K562 (cell line): ENCODE measurements at regions not wholly inside any gene's neighbourhood (a gene's known extent, or its start where the extent isn't known, plus 50 kb on each side); places are given as distances from the start of the nearest gene placed in this dataset.
A peak's percentile ranks its signal among the peaks of the same experiment; 100 is the strongest.

Experiments
- ATAC-seq: fragments of 200-7000 bp; cut with Tn5 transposase; 3 replicates; pipeline ENCODE4 v1.9.1; 2020; ENCODE audit warnings: moderate library complexity
- BruUV-seq: library from RNA; stranded (reverse); fragments of 400-500 nt; replicated peaks from 2 replicates; lab custom pipeline; 2021; lab: Mats Ljungman, UMichigan
- CTCF ChIA-PET: fragments of 300-600 bp; formaldehyde crosslinking; extraction: SDS; loops from one replicate; lab custom pipeline; 2021; ENCODE audit warnings: low intra/inter-chr PET ratio; lab: Yijun Ruan, JAX
- POLR2A ChIA-PET: fragments of 300-600, 350-650 bp; sonication (Branson Sonifier 250); formaldehyde crosslinking; extraction: SDS; loops from one replicate; lab custom pipeline; 2021; ENCODE audit warnings: antibody characterized with exemption, inconsistent platforms; lab: Yijun Ruan, JAX
- DNase-seq, 4 experiments: peaks; one replicate each; pipeline versions ENCODE4 v3.0.0 to v3.0.0-alpha.2; 2011 to 2018; ENCODE audit warnings: low spot score in 3 of 4, mixed read lengths in 3 of 4; ENCODE audit errors: extremely low read depth in 1 of 4
- FAIRE-seq: peaks from 2 replicates; lab custom pipeline; 2011; peaks lifted over from hg19 to GRCh38; lab: Jason Lieb, UNC
- H2AFZ ChIP-seq: 2 replicates; pipeline ENCODE4 v1.6.0; 2011; ENCODE audit warnings: low read depth, low read length, control low read depth, inconsistent platforms
- H3K27ac ChIP-seq: fragments of 200-600 bp; 3 replicates; pipeline ENCODE4 v1.8.0; 2011; ENCODE audit warnings: low read depth, mild to moderate bottlenecking, control low read depth, inconsistent platforms, low read length, moderate library complexity, mixed read lengths; ENCODE audit errors: extremely low read depth
- H3K27me3 ChIP-seq, 2 experiments: fragments of 300-600 bp in 1 of 2; 2 replicates in 1 of 2; 3 replicates in 1 of 2; pipeline versions ENCODE4 v1.6.0 to v1.8.0; 2011; ENCODE audit warnings: inconsistent platforms in 2 of 2, low read length in 2 of 2, mild to moderate bottlenecking in 1 of 2, mixed read lengths in 1 of 2, moderate library complexity in 1 of 2; ENCODE audit not compliant: control insufficient read depth in 2 of 2, insufficient read depth in 2 of 2
- H3K36me3 ChIP-seq: fragments of 300-600 bp; 3 replicates; pipeline ENCODE4 v1.8.0; 2011; ENCODE audit warnings: mild to moderate bottlenecking, low read length, inconsistent platforms; ENCODE audit not compliant: control insufficient read depth, insufficient read depth
- H3K4me1 ChIP-seq, 2 experiments: fragments of 200-600 bp in 1 of 2; replicated peaks in 1 of 2; 2 replicates in 1 of 2; 3 replicates in 1 of 2; pipeline versions ENCODE4 v1.5.1 to v1.8.0; 2011; ENCODE audit warnings: inconsistent platforms in 2 of 2, low read length in 2 of 2, mild to moderate bottlenecking in 1 of 2, mixed read lengths in 1 of 2, moderate library complexity in 1 of 2; ENCODE audit not compliant: control insufficient read depth in 2 of 2, insufficient read depth in 2 of 2
- H3K4me2 ChIP-seq: 2 replicates; pipeline ENCODE4 v1.6.1; 2011; ENCODE audit warnings: low read length, control low read depth, inconsistent platforms, mixed read lengths; ENCODE audit not compliant: insufficient read depth
- H3K4me3 ChIP-seq: fragments of 200-600 bp; sonication (generic), shearing (Covaris generic); 2 replicates; pipeline ENCODE4 v1.5.1; 2016; ENCODE audit warnings: control low read depth, inconsistent platforms
- H3K79me2 ChIP-seq: fragments of 200-600 bp; 3 replicates; pipeline ENCODE4 v1.8.0; 2011; ENCODE audit warnings: low read length, inconsistent platforms; ENCODE audit not compliant: control insufficient read depth, insufficient read depth
- H3K9ac ChIP-seq, 2 experiments: 2 replicates each; pipeline versions ENCODE4 v1.6.0 to v1.6.1; 2011; ENCODE audit warnings: low read depth in 2 of 2, low read length in 2 of 2, control low read depth in 1 of 2, inconsistent platforms in 1 of 2, mild to moderate bottlenecking in 1 of 2, mixed read lengths in 1 of 2; ENCODE audit not compliant: insufficient read depth in 1 of 2
- H3K9me1 ChIP-seq: one replicate; pipeline ENCODE4 v1.6.0; 2011; ENCODE audit warnings: inconsistent platforms, mild to moderate bottlenecking, low read length, moderate library complexity; ENCODE audit not compliant: control insufficient read depth, insufficient read depth
- H3K9me3 ChIP-seq: replicated peaks from 2 replicates; pipeline ENCODE4 v1.5.1; 2011; ENCODE audit warnings: low read depth, low read length, inconsistent platforms; ENCODE audit not compliant: control insufficient read depth, insufficient read depth
- H4K20me1 ChIP-seq: replicated peaks from 2 replicates; pipeline ENCODE4 v1.6.1; 2011; ENCODE audit warnings: low read length, inconsistent platforms, mixed read lengths; ENCODE audit not compliant: control insufficient read depth, insufficient read depth
- CTBP1 ChIP-seq: fragments of 450-650 bp; IDR thresholded peaks from 2 replicates; pipeline ENCODE4 v1.6.1; 2016; ENCODE audit warnings: borderline replicate concordance
- MEIS2 ChIP-seq: fragments of 450-650 bp; IDR thresholded peaks from 2 replicates; pipeline ENCODE4 v1.6.1; 2014; ENCODE audit warnings: mild to moderate bottlenecking; ENCODE audit not compliant: partially characterized antibody
- PBX2 ChIP-seq, 2 experiments: IDR thresholded peaks in 1 of 2; conservative IDR thresholded peaks in 1 of 2; 2 replicates each; pipeline ENCODE4 v1.6.1; 2016; ENCODE audit warnings: low read depth in 2 of 2, mild to moderate bottlenecking in 1 of 2, missing compliant biosample characterization in 1 of 2, missing genetic modification characterization in 1 of 2, moderate library complexity in 1 of 2
- WGBS: fragments of 100-300 bp; shearing (Covaris generic); methylation state at CpG from one replicate; pipeline ENCODE4 v1.1.6; 2016; ENCODE audit warnings: low coverage, mixed read lengths; ENCODE audit not compliant: insufficient coverage; ENCODE audit errors: missing lambda C conversion rate; 5-methylcytosine and 5-hydroxymethylcytosine counted together
- in situ Hi-C: fragments of 300-500 bp; cut with MboI; formaldehyde crosslinking; loops from 4 replicates; pipeline ENCODE4 v1.15.0; 2018; ENCODE audit warnings: inconsistent platforms, mixed read lengths
- intact Hi-C: fragments of 100-400 bp; cut with micrococcal nuclease; formaldehyde crosslinking; loops from 2 replicates; pipeline ENCODE4 v1.14.2; 2022

DNA sequence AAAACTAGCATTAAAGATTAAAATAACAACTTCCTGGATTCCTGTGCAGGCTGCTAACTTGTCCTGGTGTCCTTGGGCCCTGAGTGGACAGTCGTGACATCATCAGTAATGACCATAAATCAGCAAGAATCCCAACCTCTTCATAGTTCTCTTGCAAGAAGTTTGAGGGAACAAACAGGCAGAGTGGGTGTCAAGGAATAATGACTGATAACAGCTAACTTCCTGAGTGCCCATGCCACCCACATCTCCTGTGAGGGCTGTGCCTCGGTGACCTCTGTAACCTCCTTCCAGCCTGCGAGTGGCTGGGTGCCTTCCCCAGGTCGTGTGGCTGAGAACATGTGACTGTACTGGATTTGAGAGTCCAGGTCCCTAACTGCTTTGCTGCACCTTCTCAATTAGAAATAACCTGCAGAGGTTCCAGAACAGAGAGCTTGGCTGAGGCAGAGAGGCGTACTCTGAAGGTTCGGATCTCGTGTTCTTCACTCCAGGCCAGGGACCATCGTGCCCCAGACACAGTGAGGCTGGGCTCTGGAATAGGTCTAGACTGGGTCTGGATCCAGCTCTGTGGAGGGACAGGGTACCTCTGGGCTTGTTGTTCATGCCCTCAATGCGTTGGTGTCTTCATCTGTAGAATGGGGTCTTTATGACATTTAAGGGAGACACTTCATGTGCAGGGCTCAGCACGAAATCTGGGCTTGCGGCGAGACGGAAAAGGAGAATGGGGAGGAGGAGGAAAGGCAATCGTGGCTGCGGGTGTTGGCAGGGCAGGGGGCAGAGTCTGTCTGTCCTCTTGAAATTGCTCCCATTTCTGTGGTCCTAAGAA, 313.1 kb upstream of the ZNF32 start:
- Histone ChIP-seq H3K9me3 (no peaks in the 10 kb centered on the region), H3K9me1 (no peaks in the 10 kb centered on the region), H3K27ac (no peak overlapping the region), H4K20me1 (no peaks in the 10 kb centered on the region; the same call in 1 of the 2 replicates), H3K27me3 (peaks cover 8 to 31% of the 10 kb centered on the region in 2 experiments; a peak in 3 of 5 replicates), H3K79me2 (no peaks in the 10 kb centered on the region), H3K4me1 (no peaks in the 10 kb centered on the region), H3K4me2 (no peak overlapping the region), H3K9ac (no peak overlapping the region), H3K36me3 (no peaks in the 10 kb centered on the region), H3K4me3 (no peak overlapping the region), H2AFZ (no peak overlapping the region)
- TF ChIP-seq MEIS2 (peak; percentile 14), PBX2 (CRISPR knock-in tag; IDR thresholded peaks at IDR 0.05; ENCODE audit: low read depth) (no peak), PBX2 (tag; conservative IDR thresholded peaks at IDR 0.05; ENCODE audit: low read depth) (0 out of 2 replicates have a peak, but pooled peaks have one; percentile 16), CTBP1 (no peak)
- ATAC-seq (no peak), FAIRE-seq (no peak), DNase-seq (no peak)
- intact Hi-C loops (no loop called here), in situ Hi-C loops (no loop called here)
- CTCF ChIA-PET: no interaction called here
- under 1% methylated on average over 15 of the region's 15 CpGs for WGBS
- POLR2A ChIA-PET: interaction anchor here (0.5 to 0.9 kb wide), 3 partner anchors 19 to 425 kb away, joined by 3 to 4 read pairs (median 3); no protein-coding TSS in a partner anchor
- no TSS peak for BruUV-seq
